HG02678 (cell line): ENCODE measurements at regions not wholly inside any gene's neighbourhood (a gene's known extent, or its start where the extent isn't known, plus 50 kb on each side); places are given as distances from the start of the nearest gene placed in this dataset.

ENCODE experiments used
- ATAC-seq: cut with Tn5 transposase; IDR thresholded peaks from one replicate; pipeline ENCODE4 v1.9.1; 2021; ENCODE audit warnings: mild to moderate bottlenecking, moderate library complexity; ENCODE audit not compliant: unreplicated experiment

- ATAC-seq = no peak
Measured at GRCh38 chr10:131726967-131727366, 173.8 kb upstream of the PPP2R2D start.

GRCh38 chr10:131727560-131727959 is 173.2 kb upstream of the PPP2R2D start:
- ATAC-seq = no peak

GRCh38 chr10:131728286-131729228 is 172.3 kb upstream of the PPP2R2D start:
- ATAC-seq = no peak

- no peak for ATAC-seq
Measured at GRCh38 chr10:131729361-131729760, 171.4 kb upstream of the PPP2R2D start.

GRCh38 chr10:131729938-131730660 is 170.7 kb upstream of the PPP2R2D start:
- ATAC-seq = no peak

GRCh38 chr10:131730771-131731497 is 169.9 kb upstream of the PPP2R2D start:
- ATAC-seq = no peak

- ATAC-seq = no peak
Measured at GRCh38 chr10:131731780-131732630, 168.8 kb upstream of the PPP2R2D start.

- no peak for ATAC-seq
Measured at GRCh38 chr10:131732631-131733127, 168.1 kb upstream of the PPP2R2D start.

- ATAC-seq = no peak
Measured at GRCh38 chr10:131733596-131733995, 167.2 kb upstream of the PPP2R2D start.

GRCh38 chr10:131735577-131735976 is 165.2 kb upstream of the PPP2R2D start:
- ATAC-seq = no peak

GRCh38 chr10:131736321-131736980 is 164.4 kb upstream of the PPP2R2D start:
- no peak for ATAC-seq

- no peak for ATAC-seq
Measured at GRCh38 chr10:131737543-131738395, 163.0 kb upstream of the PPP2R2D start.

GRCh38 chr10:131738396-131738735 is 162.4 kb upstream of the PPP2R2D start:
- no peak for ATAC-seq

GRCh38 chr10:131739206-131739605 is 161.6 kb upstream of the PPP2R2D start:
- no peak for ATAC-seq

- no peak for ATAC-seq
Measured at GRCh38 chr10:131742500-131742951, 158.3 kb upstream of the PPP2R2D start.

- peak; percentile 79 for ATAC-seq
Measured at GRCh38 chr10:131743190-131744151, 157.3 kb upstream of the PPP2R2D start.

GRCh38 chr10:131744346-131744745 is 156.5 kb upstream of the PPP2R2D start:
- ATAC-seq = no peak

- no peak for ATAC-seq
Measured at GRCh38 chr10:131745591-131745990, 155.2 kb upstream of the PPP2R2D start.
